DOHH2 (cell line): ENCODE measurements at regions not wholly inside any gene's neighbourhood (a gene's known extent, or its start where the extent isn't known, plus 50 kb on each side); places are given as distances from the start of the nearest gene placed in this dataset.

Experiments
- CTCF ChIP-seq: fragments of 200-600 bp; sonication (generic); IDR thresholded peaks from one replicate; pipeline ENCODE4 v1.5.1; 2014; ENCODE audit warnings: antibody characterized with exemption, mild to moderate bottlenecking, low read depth, low read length; ENCODE audit not compliant: poor library complexity, severe bottlenecking
- EZH2phosphoT487 ChIP-seq: fragments of 200-600 bp; sonication (generic); IDR thresholded peaks from 2 replicates; pipeline ENCODE4 v1.6.1; 2017; ENCODE audit warnings: borderline replicate concordance, mild to moderate bottlenecking, antibody characterized with exemption, low read length, moderate library complexity, mixed read lengths

DNA sequence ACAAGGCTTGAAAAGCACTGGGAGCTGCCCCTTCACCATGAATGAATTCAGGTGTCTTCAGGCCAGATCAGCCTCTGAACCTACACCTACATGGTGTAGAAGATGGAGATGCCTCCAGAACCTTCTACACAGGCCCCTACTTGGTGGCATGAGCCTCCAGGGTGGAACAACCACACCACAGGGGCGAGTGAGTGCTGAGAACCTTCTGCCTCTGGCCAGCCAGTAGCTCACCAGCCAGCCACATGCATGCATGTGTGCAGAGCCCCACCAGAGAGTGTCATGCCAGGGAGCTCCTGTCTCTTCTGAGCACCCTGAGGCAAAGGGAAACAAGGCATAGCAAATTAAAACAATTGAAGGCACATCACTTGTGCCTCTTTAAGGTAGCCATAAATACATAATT is 161.8 kb upstream of the TOPAZ1 start:
- TF ChIP-seq CTCF, result no peak
- no peak for TF ChIP-seq EZH2phosphoT487
